ENCODE measurements at regions not wholly inside any gene's neighbourhood (a gene's known extent, or its start where the extent isn't known, plus 50 kb on each side); places are given as distances from the start of the nearest gene placed in this dataset.

- H3K4me2 ChIP-seq (ENCODE audit: low read depth, low read length, poor library complexity, severe bottlenecking): no peak overlapping the region
- no peaks in the 10 kb centered on the region for H4K20me1 ChIP-seq (ENCODE audit: low read depth, low read length)
- H3K27me3 ChIP-seq (ENCODE audit: low read length): no peaks in the 10 kb centered on the region
- H3K4me3 ChIP-seq (ENCODE audit: insufficient read depth, low read length, poor library complexity, severe bottlenecking): no peak overlapping the region
- H3K36me3 ChIP-seq (ENCODE audit: low read length): no peaks in the 10 kb centered on the region
- no peaks in the 10 kb centered on the region for H3K9me3 ChIP-seq (ENCODE audit: insufficient read depth, low read length)
- no peaks in the 10 kb centered on the region for H3K79me2 ChIP-seq (ENCODE audit: insufficient read depth, low read length)
- H3K27ac ChIP-seq (ENCODE audit: low read depth, low read length): no peak overlapping the region
- no peak overlapping the region for H3K9ac ChIP-seq (ENCODE audit: low read length)
- TF ChIP-seq, protein P1, sequence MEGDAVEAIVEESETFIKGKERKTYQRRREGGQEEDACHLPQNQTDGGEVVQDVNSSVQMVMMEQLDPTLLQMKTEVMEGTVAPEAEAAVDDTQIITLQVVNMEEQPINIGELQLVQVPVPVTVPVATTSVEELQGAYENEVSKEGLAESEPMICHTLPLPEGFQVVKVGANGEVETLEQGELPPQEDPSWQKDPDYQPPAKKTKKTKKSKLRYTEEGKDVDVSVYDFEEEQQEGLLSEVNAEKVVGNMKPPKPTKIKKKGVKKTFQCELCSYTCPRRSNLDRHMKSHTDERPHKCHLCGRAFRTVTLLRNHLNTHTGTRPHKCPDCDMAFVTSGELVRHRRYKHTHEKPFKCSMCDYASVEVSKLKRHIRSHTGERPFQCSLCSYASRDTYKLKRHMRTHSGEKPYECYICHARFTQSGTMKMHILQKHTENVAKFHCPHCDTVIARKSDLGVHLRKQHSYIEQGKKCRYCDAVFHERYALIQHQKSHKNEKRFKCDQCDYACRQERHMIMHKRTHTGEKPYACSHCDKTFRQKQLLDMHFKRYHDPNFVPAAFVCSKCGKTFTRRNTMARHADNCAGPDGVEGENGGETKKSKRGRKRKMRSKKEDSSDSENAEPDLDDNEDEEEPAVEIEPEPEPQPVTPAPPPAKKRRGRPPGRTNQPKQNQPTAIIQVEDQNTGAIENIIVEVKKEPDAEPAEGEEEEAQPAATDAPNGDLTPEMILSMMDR (IDR thresholded peaks at IDR 0.05; ENCODE audit: insufficient read depth, low read length, poor library complexity, severe bottlenecking): no peak
- TF ChIP-seq EZH2phosphoT487 (conservative IDR thresholded peaks at IDR 0.05; ENCODE audit: low read length): no peak
- H2AFZ ChIP-seq (ENCODE audit: low read depth, low read length, severe bottlenecking): no peak overlapping the region
- H3F3A ChIP-seq (ENCODE audit: insufficient read depth): no peaks in the 10 kb centered on the region
- H3K9me2 ChIP-seq (replicated peaks; ENCODE audit: insufficient read depth, low read length): no peaks in the 10 kb centered on the region
Measured at GRCh38 chr13:66021846-66022245, 1208.3 kb downstream of the PCDH9 start.

DNA sequence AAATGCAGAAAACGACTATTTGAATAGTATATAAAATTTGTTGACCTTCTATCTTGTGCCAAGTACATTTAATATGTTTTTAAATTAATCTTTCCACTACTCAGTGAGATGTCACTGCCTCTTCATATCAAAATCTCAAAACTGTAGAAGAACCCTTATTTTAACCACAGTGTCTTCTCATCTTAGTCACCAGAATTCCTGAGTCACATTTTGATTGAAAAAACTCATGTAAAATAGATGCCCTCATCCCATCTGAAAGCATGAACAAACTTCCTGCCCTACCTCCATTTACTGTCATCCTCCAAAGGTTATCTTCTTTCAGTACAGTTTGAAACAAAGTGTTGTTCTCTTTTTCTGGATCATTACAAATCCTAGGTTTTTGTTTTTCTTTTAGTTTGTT is 1215.4 kb downstream of the PCDH9 start:
- H3K27me3 ChIP-seq (ENCODE audit: low read length): no peaks in the 10 kb centered on the region
- H3F3A ChIP-seq (ENCODE audit: insufficient read depth): no peaks in the 10 kb centered on the region
- no peak overlapping the region for H3K4me3 ChIP-seq (ENCODE audit: insufficient read depth, low read length, poor library complexity, severe bottlenecking)
- H3K4me2 ChIP-seq (ENCODE audit: low read depth, low read length, poor library complexity, severe bottlenecking): no peak overlapping the region
- H3K79me2 ChIP-seq (ENCODE audit: insufficient read depth, low read length): no peaks in the 10 kb centered on the region
- no peak overlapping the region for H2AFZ ChIP-seq (ENCODE audit: low read depth, low read length, severe bottlenecking)
- H3K27ac ChIP-seq (ENCODE audit: low read depth, low read length): no peak overlapping the region
- no peak overlapping the region for H3K9ac ChIP-seq (ENCODE audit: low read length)
- peaks cover 10% of the 10 kb centered on the region; the same call in 1 of the 2 replicates for H3K9me3 ChIP-seq (ENCODE audit: insufficient read depth, low read length)
- TF ChIP-seq, protein P1 (IDR thresholded peaks at IDR 0.05; ENCODE audit: insufficient read depth, low read length, poor library complexity, severe bottlenecking): no peak
- no peak for TF ChIP-seq EZH2phosphoT487 (conservative IDR thresholded peaks at IDR 0.05; ENCODE audit: low read length)
- H4K20me1 ChIP-seq (ENCODE audit: low read depth, low read length): no peaks in the 10 kb centered on the region
- no peaks in the 10 kb centered on the region for H3K36me3 ChIP-seq (ENCODE audit: low read length)
- H3K9me2 ChIP-seq (replicated peaks; ENCODE audit: insufficient read depth, low read length): no peaks in the 10 kb centered on the region

GRCh38 chr13:66009241-66009640 is 1220.9 kb downstream of the PCDH9 start:
- Histone ChIP-seq H3K4me2 (ENCODE audit: low read depth, low read length, poor library complexity, severe bottlenecking) (no peak overlapping the region), H3K27me3 (ENCODE audit: low read length) (no peaks in the 10 kb centered on the region), H3K4me3 (ENCODE audit: insufficient read depth, low read length, poor library complexity, severe bottlenecking) (no peak overlapping the region), H3K9me3 (ENCODE audit: insufficient read depth, low read length) (peaks cover 12% of the 10 kb centered on the region; the same call in 1 of the 2 replicates), H3K9ac (ENCODE audit: low read length) (no peak overlapping the region), H3K9me2 (replicated peaks; ENCODE audit: insufficient read depth, low read length) (no peaks in the 10 kb centered on the region), H3F3A (ENCODE audit: insufficient read depth) (no peaks in the 10 kb centered on the region), H3K27ac (ENCODE audit: low read depth, low read length) (no peak overlapping the region), H3K36me3 (ENCODE audit: low read length) (no peaks in the 10 kb centered on the region), H3K79me2 (ENCODE audit: insufficient read depth, low read length) (no peaks in the 10 kb centered on the region), H2AFZ (ENCODE audit: low read depth, low read length, severe bottlenecking) (no peak overlapping the region), H4K20me1 (ENCODE audit: low read depth, low read length) (no peaks in the 10 kb centered on the region)
- TF ChIP-seq, protein P1 (IDR thresholded peaks at IDR 0.05; ENCODE audit: insufficient read depth, low read length, poor library complexity, severe bottlenecking): no peak
- TF ChIP-seq EZH2phosphoT487 (conservative IDR thresholded peaks at IDR 0.05; ENCODE audit: low read length): no peak

All from SU-DHL-6 (cell line).